Fibroblast of villous mesenchyme (primary cell): ENCODE measurements at regions not wholly inside any gene's neighbourhood (a gene's known extent, or its start where the extent isn't known, plus 50 kb on each side); places are given as distances from the start of the nearest gene placed in this dataset.

ENCODE experiments used
- DNase-seq: peaks from one replicate; pipeline ENCODE4 v3.0.0-alpha.2; 2010; ENCODE audit warnings: low read depth
- H3K4me3 ChIP-seq: 2 replicates; pipeline ENCODE4 v1.5.1; 2011; ENCODE audit warnings: low read depth, mild to moderate bottlenecking, low read length
- TF ChIP-seq, protein P1 (sequence below): IDR thresholded peaks from 2 replicates; pipeline ENCODE4 v1.5.1; 2012; ENCODE audit warnings: low read depth, mild to moderate bottlenecking, low read length; ENCODE audit not compliant: insufficient read depth

DNA sequence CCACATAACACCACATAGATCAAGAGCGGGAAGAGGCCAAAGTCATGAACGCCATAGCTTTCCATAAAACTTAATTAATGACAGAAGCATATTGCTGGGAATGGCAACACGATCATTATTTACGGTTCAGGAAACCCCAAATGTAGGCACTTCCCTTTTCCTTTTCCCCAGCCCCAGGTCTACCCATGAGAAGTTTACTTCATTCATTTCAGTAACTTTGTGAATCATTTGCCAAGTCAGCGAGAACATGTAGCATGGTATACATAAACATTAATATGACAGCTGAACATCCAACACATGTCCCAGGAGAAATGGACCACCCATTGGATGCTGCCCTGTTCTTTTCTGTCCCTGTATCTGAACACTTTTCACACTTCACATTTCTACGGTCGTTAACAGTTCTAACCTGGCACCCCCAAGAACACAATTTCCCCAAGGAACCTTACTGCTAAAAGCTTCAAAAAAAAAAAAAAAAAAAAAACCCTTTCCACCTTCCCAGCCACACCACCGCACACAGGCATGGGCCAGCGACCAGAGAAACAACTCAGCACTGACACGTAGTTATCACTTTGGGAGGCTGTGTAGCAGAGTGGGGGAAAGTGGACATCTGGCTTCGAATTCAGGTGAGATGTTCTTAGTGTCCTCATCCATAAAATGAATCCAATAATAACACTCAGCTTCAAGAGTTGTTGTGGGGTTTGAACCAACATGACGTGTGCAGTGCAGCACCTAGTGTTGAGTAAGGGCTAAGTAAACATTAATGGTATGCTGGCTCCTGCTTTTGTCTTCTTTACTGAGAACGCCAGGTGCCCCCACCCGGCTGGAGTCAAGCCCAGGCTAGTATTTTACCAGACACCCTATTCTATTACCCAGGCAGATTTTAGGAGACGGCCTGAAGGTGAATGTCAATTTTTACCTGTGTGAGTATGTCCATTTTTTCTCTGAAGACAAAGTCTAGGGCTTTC, 371.5 kb downstream of the LNPK start:
- no peak for DNase-seq

DNA sequence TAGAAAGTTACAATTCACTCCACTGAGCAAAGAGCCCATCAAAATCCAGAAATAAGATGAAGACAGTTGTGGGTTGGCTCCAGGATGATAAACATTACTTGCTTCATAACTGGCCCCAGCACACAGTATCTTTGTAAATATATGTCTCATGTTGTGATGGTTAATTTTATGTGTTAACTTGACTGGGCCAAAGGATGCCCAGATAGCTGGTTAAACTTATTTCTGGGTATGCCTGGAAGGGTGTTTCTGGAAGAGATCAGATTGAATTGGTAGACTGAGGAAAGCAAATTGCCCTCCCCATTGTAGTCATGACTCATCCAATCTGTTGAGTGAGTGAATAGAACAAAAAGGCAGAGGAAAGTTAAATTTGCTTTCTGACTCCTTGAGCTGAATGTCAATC, 373.8 kb downstream of the LNPK start:
- DNase-seq: no peak
- TF ChIP-seq, protein P1, sequence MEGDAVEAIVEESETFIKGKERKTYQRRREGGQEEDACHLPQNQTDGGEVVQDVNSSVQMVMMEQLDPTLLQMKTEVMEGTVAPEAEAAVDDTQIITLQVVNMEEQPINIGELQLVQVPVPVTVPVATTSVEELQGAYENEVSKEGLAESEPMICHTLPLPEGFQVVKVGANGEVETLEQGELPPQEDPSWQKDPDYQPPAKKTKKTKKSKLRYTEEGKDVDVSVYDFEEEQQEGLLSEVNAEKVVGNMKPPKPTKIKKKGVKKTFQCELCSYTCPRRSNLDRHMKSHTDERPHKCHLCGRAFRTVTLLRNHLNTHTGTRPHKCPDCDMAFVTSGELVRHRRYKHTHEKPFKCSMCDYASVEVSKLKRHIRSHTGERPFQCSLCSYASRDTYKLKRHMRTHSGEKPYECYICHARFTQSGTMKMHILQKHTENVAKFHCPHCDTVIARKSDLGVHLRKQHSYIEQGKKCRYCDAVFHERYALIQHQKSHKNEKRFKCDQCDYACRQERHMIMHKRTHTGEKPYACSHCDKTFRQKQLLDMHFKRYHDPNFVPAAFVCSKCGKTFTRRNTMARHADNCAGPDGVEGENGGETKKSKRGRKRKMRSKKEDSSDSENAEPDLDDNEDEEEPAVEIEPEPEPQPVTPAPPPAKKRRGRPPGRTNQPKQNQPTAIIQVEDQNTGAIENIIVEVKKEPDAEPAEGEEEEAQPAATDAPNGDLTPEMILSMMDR: no peak
- no peak overlapping the region for H3K4me3 ChIP-seq

More for the DNA sequence above, 371.5 kb downstream of the LNPK start:
- no peak overlapping the region for H3K4me3 ChIP-seq
- TF ChIP-seq, protein P1: no peak

DNA sequence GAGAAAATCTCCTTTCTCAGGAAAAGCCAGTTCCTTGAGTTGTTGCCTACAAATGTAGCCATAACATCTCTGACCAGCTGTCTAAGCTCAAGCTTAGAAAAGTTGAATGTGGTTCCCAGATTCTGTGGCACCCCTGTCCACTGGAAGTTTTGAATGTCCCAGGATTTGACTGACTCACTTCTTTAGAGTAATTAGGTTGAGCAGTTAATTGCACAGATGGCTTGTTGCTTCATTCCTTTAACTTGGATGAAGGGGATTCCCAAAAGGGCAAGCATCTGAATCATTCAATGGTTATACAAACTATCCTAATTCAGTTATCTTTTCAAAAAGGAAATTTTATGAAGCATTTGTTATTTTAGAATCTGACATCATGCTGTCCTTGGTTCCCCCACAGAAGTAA, 374.7 kb downstream of the LNPK start:
- DNase-seq: peak; percentile 3
- H3K4me3 ChIP-seq: no peak overlapping the region
- TF ChIP-seq, protein P1: no peak

DNA sequence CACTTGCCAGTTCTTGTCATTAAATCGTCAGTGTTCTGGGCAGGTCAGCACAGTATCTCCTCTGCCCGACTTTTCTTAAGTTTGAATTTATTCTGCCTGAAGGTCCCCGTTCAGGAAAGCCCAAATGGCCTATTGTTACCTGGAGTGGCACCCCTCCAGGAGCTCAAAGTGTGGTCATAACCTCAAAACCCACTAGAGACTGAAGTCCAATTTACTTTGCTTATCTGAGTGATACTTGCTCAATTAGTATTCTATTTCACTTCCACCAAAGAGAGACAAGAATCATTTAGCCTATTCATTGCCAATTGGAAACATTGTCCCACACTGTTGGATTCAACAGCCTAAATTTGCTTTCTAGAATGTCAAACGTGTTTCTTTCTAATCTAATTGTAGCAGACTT, 375.3 kb downstream of the LNPK start:
- DNase-seq: no peak
- TF ChIP-seq, protein P1: no peak
- H3K4me3 ChIP-seq: no peak overlapping the region

DNA sequence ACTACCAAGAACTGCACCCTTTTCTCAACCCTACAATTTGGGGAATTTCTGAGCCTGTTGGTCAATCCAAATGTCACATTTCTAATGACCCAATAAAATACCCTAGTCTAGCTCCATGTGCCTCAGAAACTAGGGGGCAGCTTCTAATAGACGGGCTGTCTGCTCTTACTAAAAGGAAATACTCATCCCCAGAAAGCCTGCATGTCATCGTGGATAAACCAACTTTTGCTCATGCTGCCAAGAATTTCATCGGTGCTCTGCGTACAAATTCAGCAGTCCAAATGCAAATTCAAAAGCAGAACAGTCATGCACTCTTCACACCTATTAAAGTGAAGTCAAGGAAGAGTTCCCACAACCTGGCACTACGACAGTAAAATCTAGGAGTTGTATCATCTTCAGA, 377.3 kb downstream of the LNPK start:
- TF ChIP-seq, protein P1: no peak
- DNase-seq: no peak

DNA sequence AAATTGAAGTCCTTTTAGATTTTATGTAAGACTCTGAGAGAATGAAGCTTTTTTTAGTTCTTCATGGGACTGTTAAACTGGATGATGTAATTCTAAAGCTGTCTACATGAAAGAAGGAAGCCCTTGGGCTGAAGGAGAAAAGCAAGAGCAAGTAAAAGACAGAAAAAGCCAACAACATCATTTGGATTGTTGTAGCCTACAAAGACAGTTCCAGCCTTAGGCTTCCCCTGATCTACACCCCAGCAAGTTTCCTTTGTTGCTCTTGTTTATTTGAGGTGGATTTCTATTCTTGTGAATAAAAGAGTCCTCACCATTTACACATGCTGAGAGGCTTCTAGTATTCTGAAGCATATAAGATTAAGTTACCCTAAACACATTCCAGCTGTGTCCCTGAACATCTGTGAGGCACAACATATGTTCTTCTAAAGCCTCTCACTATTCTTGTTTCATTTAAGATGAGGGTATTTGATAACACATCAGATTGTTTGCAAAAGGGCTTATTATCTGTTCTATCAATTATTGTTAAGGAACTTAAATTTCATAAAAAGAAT, 377.8 kb downstream of the LNPK start:
- TF ChIP-seq, protein P1: no peak
- no peak for DNase-seq
- no peak overlapping the region for H3K4me3 ChIP-seq

More for the DNA sequence above, 377.3 kb downstream of the LNPK start:
- no peak overlapping the region for H3K4me3 ChIP-seq
